SH-SY5Y (cell line): ENCODE measurements at regions not wholly inside any gene's neighbourhood (a gene's known extent, or its start where the extent isn't known, plus 50 kb on each side); places are given as distances from the start of the nearest gene placed in this dataset.

Experiments
- GATA2 ChIP-seq: IDR thresholded peaks from 2 replicates; pipeline ENCODE4 v1.6.1; 2011; ENCODE audit warnings: mild to moderate bottlenecking, low read depth, low read length
- GATA3 ChIP-seq: IDR thresholded peaks from 2 replicates; pipeline ENCODE4 v1.6.1; 2011; ENCODE audit warnings: low read depth, mild to moderate bottlenecking, low read length, moderate library complexity

- TF ChIP-seq GATA3 (no peak), GATA2 (no peak)
Observed at GRCh38 chr15:35928847-35929246, 382.9 kb upstream of the DPH6 start.
